SK-N-SH treated with all-trans-retinoic acid at 6 μM for 48 hours (cell line): ENCODE measurements at regions not wholly inside any gene's neighbourhood (a gene's known extent, or its start where the extent isn't known, plus 50 kb on each side); places are given as distances from the start of the nearest gene placed in this dataset.

Experiments
- ATAC-seq: fragments of 200-7000 bp; cut with Tn5 transposase; 3 replicates; pipeline ENCODE4 v1.9.1; 2020; ENCODE audit warnings: mild to moderate bottlenecking, moderate library complexity
- ARNTL ChIP-seq: fragments of 450-650 bp; formaldehyde crosslinking; IDR thresholded peaks from 2 replicates; pipeline ENCODE4 v1.5.0; 2020; ENCODE audit warnings: low read depth, mild to moderate bottlenecking, moderate library complexity, borderline replicate concordance
- BACH2 ChIP-seq: fragments of 250-450 bp; sonication (Bioruptor Pico); IDR thresholded peaks from 2 replicates; pipeline ENCODE4 v1.9.0; 2021; ENCODE audit warnings: mild to moderate bottlenecking, borderline replicate concordance
- CSDC2 ChIP-seq: fragments of 250-450 bp; sonication (Bioruptor Pico); IDR thresholded peaks from 2 replicates; pipeline ENCODE4 v1.5.0; 2020; ENCODE audit warnings: mild to moderate bottlenecking, moderate library complexity
- ESRRG ChIP-seq: fragments of 250-450 bp; sonication (Bioruptor Pico); IDR thresholded peaks from 2 replicates; pipeline ENCODE4 v1.6.1; 2021; ENCODE audit warnings: mild to moderate bottlenecking
- ISL1 ChIP-seq: fragments of 250-450 bp; sonication (Bioruptor Pico); IDR thresholded peaks from 2 replicates; pipeline ENCODE4 v2.1.2; 2022; ENCODE audit warnings: mild to moderate bottlenecking, moderate library complexity
- PPARA ChIP-seq: fragments of 250-450 bp; sonication (Bioruptor Pico); IDR thresholded peaks from 2 replicates; pipeline ENCODE4 v1.5.0; 2020; ENCODE audit warnings: mild to moderate bottlenecking, borderline replicate concordance
- SNAI2 ChIP-seq: fragments of 250-450 bp; sonication (Bioruptor Pico); IDR thresholded peaks from 2 replicates; pipeline ENCODE4 v1.5.0; 2020; ENCODE audit warnings: mild to moderate bottlenecking, moderate library complexity
- TCF4 ChIP-seq: fragments of 250-450 bp; sonication (Bioruptor Pico); IDR thresholded peaks from 2 replicates; pipeline ENCODE4 v1.8.0; 2021; ENCODE audit warnings: mild to moderate bottlenecking, moderate library complexity, borderline replicate concordance
- TOX ChIP-seq: fragments of 250-450 bp; sonication (Bioruptor Pico); IDR thresholded peaks from 2 replicates; pipeline ENCODE4 v1.8.0; 2021; ENCODE audit warnings: mild to moderate bottlenecking, moderate library complexity, borderline replicate concordance
- ZC3H10 ChIP-seq: fragments of 250-450 bp; sonication (Bioruptor Pico); IDR thresholded peaks from 2 replicates; pipeline ENCODE4 v1.5.1; 2021; ENCODE audit warnings: mild to moderate bottlenecking, moderate library complexity
- ZFP3 ChIP-seq: fragments of 250-450 bp; sonication (Bioruptor Pico); IDR thresholded peaks from 2 replicates; pipeline ENCODE4 v1.5.0; 2020; ENCODE audit warnings: mild to moderate bottlenecking, moderate library complexity
- ZFP30 ChIP-seq: fragments of 450-650 bp; formaldehyde crosslinking; IDR thresholded peaks from 2 replicates; pipeline ENCODE4 v1.5.0; 2022; ENCODE audit warnings: mild to moderate bottlenecking, moderate library complexity
- ZNF565 ChIP-seq: fragments of 450-650 bp; formaldehyde crosslinking; conservative IDR thresholded peaks from 2 replicates; pipeline ENCODE4 v1.5.0; 2020; ENCODE audit warnings: low read depth, mild to moderate bottlenecking, moderate library complexity
- ZNF70 ChIP-seq: fragments of 450-650 bp; formaldehyde crosslinking; IDR thresholded peaks from 2 replicates; pipeline ENCODE4 v1.5.0; 2020; ENCODE audit warnings: mild to moderate bottlenecking, moderate library complexity
- ZNF8 ChIP-seq: fragments of 450-650 bp; formaldehyde crosslinking; IDR thresholded peaks from 2 replicates; pipeline ENCODE4 v1.5.0; 2020; ENCODE audit warnings: mild to moderate bottlenecking, moderate library complexity
- TF ChIP-seq, protein P1 (sequence below): fragments of 250-450 bp; sonication (Bioruptor Pico); IDR thresholded peaks from 2 replicates; pipeline ENCODE4 v1.5.0; 2020; ENCODE audit warnings: mild to moderate bottlenecking, moderate library complexity
- TF ChIP-seq, protein P2 (sequence below): fragments of 250-450 bp; sonication (Bioruptor Pico); IDR thresholded peaks from 2 replicates; pipeline ENCODE4 v1.8.0; 2020; ENCODE audit warnings: mild to moderate bottlenecking, moderate library complexity, borderline replicate concordance
- TF ChIP-seq, protein P3 (sequence below): fragments of 250-450 bp; sonication (Bioruptor Pico); IDR thresholded peaks from 2 replicates; pipeline ENCODE4 v1.8.0; 2021; ENCODE audit warnings: low read depth, mild to moderate bottlenecking, moderate library complexity, borderline replicate concordance
- TF ChIP-seq, protein P4 (sequence below): fragments of 250-450 bp; sonication (Bioruptor Pico); IDR thresholded peaks from 2 replicates; pipeline ENCODE4 v1.5.1; 2021; ENCODE audit warnings: mild to moderate bottlenecking, moderate library complexity
- TF ChIP-seq, protein P5 (sequence below): fragments of 250-450 bp; sonication (Bioruptor Pico); IDR thresholded peaks from 2 replicates; pipeline ENCODE4 v1.5.1; 2020; ENCODE audit warnings: low read depth, mild to moderate bottlenecking, moderate library complexity

DNA sequence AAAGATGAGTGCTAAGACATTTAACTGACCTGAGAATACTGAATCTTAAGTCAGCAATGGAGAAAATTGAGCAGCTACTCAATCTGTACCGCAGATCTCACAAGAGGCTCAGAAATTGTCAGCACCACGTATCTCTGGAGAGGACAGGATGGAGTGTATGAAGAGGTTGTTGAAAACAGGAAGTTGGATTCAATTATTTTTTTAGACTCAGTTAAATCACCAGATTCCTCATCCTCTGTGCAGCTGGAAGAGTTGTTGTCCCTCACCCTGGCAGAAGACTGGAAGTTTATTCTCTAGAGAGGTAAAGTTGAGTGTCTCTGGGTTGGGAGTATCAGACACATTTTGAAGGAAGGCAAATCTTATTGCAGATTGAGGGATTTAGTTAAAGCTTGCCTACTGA, 114.9 kb upstream of the NT5C1B start (continued):
- TF ChIP-seq, protein P1, sequence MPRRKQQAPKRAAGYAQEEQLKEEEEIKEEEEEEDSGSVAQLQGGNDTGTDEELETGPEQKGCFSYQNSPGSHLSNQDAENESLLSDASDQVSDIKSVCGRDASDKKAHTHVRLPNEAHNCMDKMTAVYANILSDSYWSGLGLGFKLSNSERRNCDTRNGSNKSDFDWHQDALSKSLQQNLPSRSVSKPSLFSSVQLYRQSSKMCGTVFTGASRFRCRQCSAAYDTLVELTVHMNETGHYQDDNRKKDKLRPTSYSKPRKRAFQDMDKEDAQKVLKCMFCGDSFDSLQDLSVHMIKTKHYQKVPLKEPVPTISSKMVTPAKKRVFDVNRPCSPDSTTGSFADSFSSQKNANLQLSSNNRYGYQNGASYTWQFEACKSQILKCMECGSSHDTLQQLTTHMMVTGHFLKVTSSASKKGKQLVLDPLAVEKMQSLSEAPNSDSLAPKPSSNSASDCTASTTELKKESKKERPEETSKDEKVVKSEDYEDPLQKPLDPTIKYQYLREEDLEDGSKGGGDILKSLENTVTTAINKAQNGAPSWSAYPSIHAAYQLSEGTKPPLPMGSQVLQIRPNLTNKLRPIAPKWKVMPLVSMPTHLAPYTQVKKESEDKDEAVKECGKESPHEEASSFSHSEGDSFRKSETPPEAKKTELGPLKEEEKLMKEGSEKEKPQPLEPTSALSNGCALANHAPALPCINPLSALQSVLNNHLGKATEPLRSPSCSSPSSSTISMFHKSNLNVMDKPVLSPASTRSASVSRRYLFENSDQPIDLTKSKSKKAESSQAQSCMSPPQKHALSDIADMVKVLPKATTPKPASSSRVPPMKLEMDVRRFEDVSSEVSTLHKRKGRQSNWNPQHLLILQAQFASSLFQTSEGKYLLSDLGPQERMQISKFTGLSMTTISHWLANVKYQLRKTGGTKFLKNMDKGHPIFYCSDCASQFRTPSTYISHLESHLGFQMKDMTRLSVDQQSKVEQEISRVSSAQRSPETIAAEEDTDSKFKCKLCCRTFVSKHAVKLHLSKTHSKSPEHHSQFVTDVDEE (CRISPR knock-in tag): no peak

DNA sequence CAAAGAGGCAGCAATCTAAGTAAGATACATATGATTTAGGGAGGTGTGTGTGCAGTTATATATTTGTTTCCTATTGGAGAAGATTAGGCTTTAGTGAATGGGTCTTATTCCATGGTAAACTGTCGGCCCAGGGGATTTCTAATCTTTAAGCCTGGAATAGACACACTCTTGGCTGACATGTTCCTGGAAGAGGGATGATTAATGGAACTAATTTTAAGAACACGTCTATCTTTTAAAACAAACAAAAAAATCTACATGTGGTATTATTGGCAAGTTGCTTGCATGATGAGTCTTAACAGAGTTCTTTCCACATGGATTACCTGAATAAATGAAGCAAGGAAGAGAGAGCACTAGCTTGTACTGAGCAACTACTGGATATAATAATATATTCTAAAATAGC, 114.2 kb upstream of the NT5C1B start:
- no peak for ATAC-seq
- TF ChIP-seq ZFP3 (CRISPR knock-in tag): no peak
- TF ChIP-seq ZNF8: no peak
- TF ChIP-seq TCF4 (CRISPR knock-in tag): no peak
- TF ChIP-seq, protein P2, sequence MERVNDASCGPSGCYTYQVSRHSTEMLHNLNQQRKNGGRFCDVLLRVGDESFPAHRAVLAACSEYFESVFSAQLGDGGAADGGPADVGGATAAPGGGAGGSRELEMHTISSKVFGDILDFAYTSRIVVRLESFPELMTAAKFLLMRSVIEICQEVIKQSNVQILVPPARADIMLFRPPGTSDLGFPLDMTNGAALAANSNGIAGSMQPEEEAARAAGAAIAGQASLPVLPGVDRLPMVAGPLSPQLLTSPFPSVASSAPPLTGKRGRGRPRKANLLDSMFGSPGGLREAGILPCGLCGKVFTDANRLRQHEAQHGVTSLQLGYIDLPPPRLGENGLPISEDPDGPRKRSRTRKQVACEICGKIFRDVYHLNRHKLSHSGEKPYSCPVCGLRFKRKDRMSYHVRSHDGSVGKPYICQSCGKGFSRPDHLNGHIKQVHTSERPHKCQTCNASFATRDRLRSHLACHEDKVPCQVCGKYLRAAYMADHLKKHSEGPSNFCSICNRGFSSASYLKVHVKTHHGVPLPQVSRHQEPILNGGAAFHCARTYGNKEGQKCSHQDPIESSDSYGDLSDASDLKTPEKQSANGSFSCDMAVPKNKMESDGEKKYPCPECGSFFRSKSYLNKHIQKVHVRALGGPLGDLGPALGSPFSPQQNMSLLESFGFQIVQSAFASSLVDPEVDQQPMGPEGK (CRISPR knock-in tag): no peak
- TF ChIP-seq, protein P3, sequence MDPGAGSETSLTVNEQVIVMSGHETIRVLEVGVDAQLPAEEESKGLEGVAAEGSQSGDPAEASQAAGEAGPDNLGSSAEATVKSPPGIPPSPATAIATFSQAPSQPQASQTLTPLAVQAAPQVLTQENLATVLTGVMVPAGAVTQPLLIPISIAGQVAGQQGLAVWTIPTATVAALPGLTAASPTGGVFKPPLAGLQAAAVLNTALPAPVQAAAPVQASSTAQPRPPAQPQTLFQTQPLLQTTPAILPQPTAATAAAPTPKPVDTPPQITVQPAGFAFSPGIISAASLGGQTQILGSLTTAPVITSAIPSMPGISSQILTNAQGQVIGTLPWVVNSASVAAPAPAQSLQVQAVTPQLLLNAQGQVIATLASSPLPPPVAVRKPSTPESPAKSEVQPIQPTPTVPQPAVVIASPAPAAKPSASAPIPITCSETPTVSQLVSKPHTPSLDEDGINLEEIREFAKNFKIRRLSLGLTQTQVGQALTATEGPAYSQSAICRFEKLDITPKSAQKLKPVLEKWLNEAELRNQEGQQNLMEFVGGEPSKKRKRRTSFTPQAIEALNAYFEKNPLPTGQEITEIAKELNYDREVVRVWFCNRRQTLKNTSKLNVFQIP: no peak
- TF ChIP-seq ISL1 (CRISPR knock-in tag): no peak
- no peak for TF ChIP-seq CSDC2 (CRISPR knock-in tag)
- no peak for TF ChIP-seq ZC3H10 (CRISPR knock-in tag)
- TF ChIP-seq PPARA (CRISPR knock-in tag): no peak
- TF ChIP-seq ZNF565 (CRISPR knock-in tag): no peak
- TF ChIP-seq ARNTL: no peak
- TF ChIP-seq, protein P4, sequence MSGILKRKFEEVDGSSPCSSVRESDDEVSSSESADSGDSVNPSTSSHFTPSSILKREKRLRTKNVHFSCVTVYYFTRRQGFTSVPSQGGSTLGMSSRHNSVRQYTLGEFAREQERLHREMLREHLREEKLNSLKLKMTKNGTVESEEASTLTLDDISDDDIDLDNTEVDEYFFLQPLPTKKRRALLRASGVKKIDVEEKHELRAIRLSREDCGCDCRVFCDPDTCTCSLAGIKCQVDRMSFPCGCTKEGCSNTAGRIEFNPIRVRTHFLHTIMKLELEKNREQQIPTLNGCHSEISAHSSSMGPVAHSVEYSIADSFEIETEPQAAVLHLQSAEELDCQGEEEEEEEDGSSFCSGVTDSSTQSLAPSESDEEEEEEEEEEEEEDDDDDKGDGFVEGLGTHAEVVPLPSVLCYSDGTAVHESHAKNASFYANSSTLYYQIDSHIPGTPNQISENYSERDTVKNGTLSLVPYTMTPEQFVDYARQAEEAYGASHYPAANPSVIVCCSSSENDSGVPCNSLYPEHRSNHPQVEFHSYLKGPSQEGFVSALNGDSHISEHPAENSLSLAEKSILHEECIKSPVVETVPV (CRISPR knock-in tag): no peak
- no peak for TF ChIP-seq ZFP30 (CRISPR knock-in tag)
- no peak for TF ChIP-seq BACH2 (CRISPR knock-in tag)
- TF ChIP-seq ESRRG (CRISPR knock-in tag): no peak
- no peak for TF ChIP-seq ZNF70 (CRISPR knock-in tag)
- no peak for TF ChIP-seq SNAI2

DNA sequence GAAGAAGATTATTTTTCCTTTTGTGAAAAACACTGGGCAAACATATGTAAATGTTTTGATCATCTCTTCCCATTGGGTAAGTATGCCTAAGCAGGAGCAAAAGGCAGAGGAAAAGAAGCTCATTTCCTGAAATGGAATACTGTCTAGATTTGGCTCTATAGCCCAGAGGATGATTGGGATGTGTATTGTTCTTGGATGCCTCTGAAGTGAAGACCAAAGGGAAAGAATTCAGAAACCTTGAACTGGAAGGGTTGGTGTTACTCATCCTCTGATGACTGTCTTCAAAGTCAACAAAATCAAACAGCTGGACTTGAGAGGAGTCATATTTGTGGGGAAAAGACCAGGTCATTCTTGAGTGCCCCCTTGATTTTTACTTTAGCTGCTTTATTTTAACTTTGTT, 112.6 kb upstream of the NT5C1B start:
- TF ChIP-seq PPARA (CRISPR knock-in tag): no peak
- TF ChIP-seq, protein P1 (CRISPR knock-in tag): no peak
- TF ChIP-seq, protein P5, sequence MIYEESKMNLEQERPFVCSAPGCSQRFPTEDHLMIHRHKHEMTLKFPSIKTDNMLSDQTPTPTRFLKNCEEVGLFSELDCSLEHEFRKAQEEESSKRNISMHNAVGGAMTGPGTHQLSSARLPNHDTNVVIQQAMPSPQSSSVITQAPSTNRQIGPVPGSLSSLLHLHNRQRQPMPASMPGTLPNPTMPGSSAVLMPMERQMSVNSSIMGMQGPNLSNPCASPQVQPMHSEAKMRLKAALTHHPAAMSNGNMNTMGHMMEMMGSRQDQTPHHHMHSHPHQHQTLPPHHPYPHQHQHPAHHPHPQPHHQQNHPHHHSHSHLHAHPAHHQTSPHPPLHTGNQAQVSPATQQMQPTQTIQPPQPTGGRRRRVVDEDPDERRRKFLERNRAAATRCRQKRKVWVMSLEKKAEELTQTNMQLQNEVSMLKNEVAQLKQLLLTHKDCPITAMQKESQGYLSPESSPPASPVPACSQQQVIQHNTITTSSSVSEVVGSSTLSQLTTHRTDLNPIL (CRISPR knock-in tag): no peak
- no peak for TF ChIP-seq ZNF70 (CRISPR knock-in tag)
- TF ChIP-seq ZFP30 (CRISPR knock-in tag): no peak
- no peak for TF ChIP-seq ZNF8
- no peak for TF ChIP-seq TOX
- no peak for TF ChIP-seq SNAI2
- TF ChIP-seq ZFP3 (CRISPR knock-in tag): no peak
- ATAC-seq: peak; percentile 63
